Natural killer cell (primary cell): ENCODE measurements at regions not wholly inside any gene's neighbourhood (a gene's known extent, or its start where the extent isn't known, plus 50 kb on each side); places are given as distances from the start of the nearest gene placed in this dataset.

Experiments
- ATAC-seq, 3 donors: fragments of 150-1000 bp in 2 of 3; fragments of 200-7000 bp in 1 of 3; cut with Tn5 transposase; 1 replicate in 1 of 3; 2 replicates in 2 of 3; pipeline ENCODE4 v1.10.0; 2021; ENCODE audit warnings: mild to moderate bottlenecking in 2 of 3, moderate library complexity in 2 of 3
- DNase-seq, 2 donors: peaks; one replicate each; pipeline versions ENCODE4 v3.0.0 to v3.0.0-alpha.2; 2013 to 2021; ENCODE audit warnings: mixed read lengths in 1 of 2
- H3K27ac ChIP-seq: one replicate; pipeline ENCODE4 v1.5.1; 2013; ENCODE audit warnings: mild to moderate bottlenecking, low read length
- H3K27me3 ChIP-seq: one replicate; pipeline ENCODE4 v1.6.1; 2013; ENCODE audit warnings: low read length; ENCODE audit not compliant: control insufficient read depth, insufficient read depth
- H3K36me3 ChIP-seq: one replicate; pipeline ENCODE4 v1.6.1; 2013; ENCODE audit warnings: low read length; ENCODE audit not compliant: control insufficient read depth, insufficient read depth
- H3K4me1 ChIP-seq: one replicate; pipeline ENCODE4 v1.6.1; 2013; ENCODE audit warnings: low read length; ENCODE audit not compliant: control insufficient read depth, insufficient read depth
- H3K4me3 ChIP-seq: one replicate; pipeline ENCODE4 v1.5.1; 2013; ENCODE audit warnings: low read length
- H3K9me3 ChIP-seq: one replicate; pipeline ENCODE4 v1.6.1; 2013; ENCODE audit warnings: low read length; ENCODE audit not compliant: control insufficient read depth, insufficient read depth
- H3K27ac Mint-ChIP-seq, 2 donors: one replicate each; pipeline ENCODE4 v1.8.0; 2022; ENCODE audit warnings: mild to moderate bottlenecking in 2 of 2, mixed read lengths in 2 of 2, moderate library complexity in 1 of 2
- H3K27me3 Mint-ChIP-seq, 2 donors: one replicate each; pipeline ENCODE4 v1.8.0; 2022; ENCODE audit warnings: low read depth in 2 of 2, mixed read lengths in 2 of 2
- H3K36me3 Mint-ChIP-seq: one replicate; pipeline ENCODE4 v1.8.0; 2022; ENCODE audit warnings: mixed read lengths
- H3K4me1 Mint-ChIP-seq, 2 donors: one replicate each; pipeline ENCODE4 v1.8.0; 2022; ENCODE audit warnings: mixed read lengths in 2 of 2
- H3K4me3 Mint-ChIP-seq: one replicate; pipeline ENCODE4 v1.8.0; 2022; ENCODE audit warnings: mild to moderate bottlenecking, moderate library complexity, mixed read lengths
- H3K9me3 Mint-ChIP-seq, 2 donors: one replicate each; pipeline ENCODE4 v1.8.0; 2022; ENCODE audit warnings: mixed read lengths in 2 of 2
- WGBS: methylation state at CpG from one replicate; pipeline ENCODE4 v1.1.7; 2013; ENCODE audit warnings: missing lambda C conversion rate; ENCODE audit not compliant: insufficient coverage; 5-methylcytosine and 5-hydroxymethylcytosine counted together
- intact Hi-C: fragments of 100-400 bp; cut with micrococcal nuclease; formaldehyde crosslinking; loops from one replicate; pipeline ENCODE4 v1.14.2; 2022
- TF ChIP-seq, protein P1 (sequence below): fragments of 200-600 bp; IDR thresholded peaks from one replicate; pipeline ENCODE4 v1.8.0; 2022; ENCODE audit warnings: antibody characterized with exemption

DNA sequence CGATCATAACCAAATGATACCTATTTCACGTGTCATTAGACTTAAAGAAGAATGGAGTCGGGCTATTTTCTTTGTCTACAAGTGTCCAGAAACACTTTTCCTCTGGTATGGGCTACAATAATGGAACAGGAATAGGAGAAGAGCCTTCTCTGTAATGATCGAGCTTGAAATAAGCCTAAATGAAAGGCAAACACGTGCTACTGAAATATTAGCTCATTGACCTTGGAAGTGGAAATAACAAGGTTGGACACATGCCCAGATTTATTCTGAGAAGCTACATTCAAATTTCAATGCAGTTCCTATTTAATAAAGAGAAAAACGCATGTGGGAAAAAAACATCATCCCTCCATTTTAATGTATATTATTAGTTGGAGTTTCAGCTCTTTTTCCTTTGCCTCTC lies 254.7 kb upstream of the PTER start:
- intact Hi-C loops, result no loop called here
- TF ChIP-seq, protein P1, sequence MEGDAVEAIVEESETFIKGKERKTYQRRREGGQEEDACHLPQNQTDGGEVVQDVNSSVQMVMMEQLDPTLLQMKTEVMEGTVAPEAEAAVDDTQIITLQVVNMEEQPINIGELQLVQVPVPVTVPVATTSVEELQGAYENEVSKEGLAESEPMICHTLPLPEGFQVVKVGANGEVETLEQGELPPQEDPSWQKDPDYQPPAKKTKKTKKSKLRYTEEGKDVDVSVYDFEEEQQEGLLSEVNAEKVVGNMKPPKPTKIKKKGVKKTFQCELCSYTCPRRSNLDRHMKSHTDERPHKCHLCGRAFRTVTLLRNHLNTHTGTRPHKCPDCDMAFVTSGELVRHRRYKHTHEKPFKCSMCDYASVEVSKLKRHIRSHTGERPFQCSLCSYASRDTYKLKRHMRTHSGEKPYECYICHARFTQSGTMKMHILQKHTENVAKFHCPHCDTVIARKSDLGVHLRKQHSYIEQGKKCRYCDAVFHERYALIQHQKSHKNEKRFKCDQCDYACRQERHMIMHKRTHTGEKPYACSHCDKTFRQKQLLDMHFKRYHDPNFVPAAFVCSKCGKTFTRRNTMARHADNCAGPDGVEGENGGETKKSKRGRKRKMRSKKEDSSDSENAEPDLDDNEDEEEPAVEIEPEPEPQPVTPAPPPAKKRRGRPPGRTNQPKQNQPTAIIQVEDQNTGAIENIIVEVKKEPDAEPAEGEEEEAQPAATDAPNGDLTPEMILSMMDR, result no peak
- peaks cover 0 to 3% of the 10 kb centered on the region in 2 donors for H3K9me3 Mint-ChIP-seq
- no peaks in the 10 kb centered on the region for H3K9me3 ChIP-seq
- H3K4me1 Mint-ChIP-seq, result no peaks in the 10 kb centered on the region
- no peak overlapping the region for H3K27ac ChIP-seq
- no peak for DNase-seq
- H3K36me3 Mint-ChIP-seq, result no peaks in the 10 kb centered on the region
- ATAC-seq, result no peak
- H3K27me3 ChIP-seq, result no peaks in the 10 kb centered on the region
- WGBS, result 91% methylated on average over 5 of the region's 6 CpGs
- peaks cover 0 to 10% of the 10 kb centered on the region in 2 donors for H3K27me3 Mint-ChIP-seq
- no peak overlapping the region for H3K4me3 Mint-ChIP-seq
- H3K36me3 ChIP-seq, result no peaks in the 10 kb centered on the region
- no peak overlapping the region for H3K4me3 ChIP-seq
- H3K4me1 ChIP-seq, result no peaks in the 10 kb centered on the region
- H3K27ac Mint-ChIP-seq, result no peak overlapping the region

DNA sequence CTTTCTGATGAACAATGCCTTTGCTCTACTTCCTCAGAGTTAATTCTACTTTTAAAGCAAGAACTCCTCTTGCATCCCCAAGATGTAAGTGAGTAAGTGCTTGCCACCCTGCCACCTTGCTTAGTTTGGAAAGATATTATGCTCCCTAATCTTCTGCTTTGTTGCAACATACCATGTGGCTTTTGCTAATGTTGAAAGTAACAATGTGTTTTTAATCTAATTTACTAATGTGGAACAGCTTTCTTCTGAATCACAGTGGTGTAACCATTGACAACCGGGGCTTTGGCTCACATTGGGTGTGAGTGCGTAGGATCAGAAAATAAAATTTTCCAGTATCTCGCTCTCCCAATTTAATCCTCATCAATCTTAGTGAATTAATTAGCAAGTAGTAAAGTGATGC lies 254.1 kb upstream of the PTER start:
- Mint-ChIP-seq H3K4me3 (no peak overlapping the region), H3K4me1 (no peaks in the 10 kb centered on the region), H3K27me3 (peaks cover 0 to 10% of the 10 kb centered on the region in 2 donors), H3K27ac (no peak overlapping the region), H3K36me3 (no peaks in the 10 kb centered on the region), H3K9me3 (peaks cover 0 to 3% of the 10 kb centered on the region in 2 donors)
- no peaks in the 10 kb centered on the region for H3K36me3 ChIP-seq
- no peaks in the 10 kb centered on the region for H3K9me3 ChIP-seq
- TF ChIP-seq, protein P1, result no peak
- no peaks in the 10 kb centered on the region for H3K27me3 ChIP-seq
- no peak overlapping the region for H3K27ac ChIP-seq
- no peak for DNase-seq
- no peak for ATAC-seq
- H3K4me1 ChIP-seq, result no peaks in the 10 kb centered on the region
- intact Hi-C loops, result no loop called here
- WGBS, result 100% methylated on average over 1 of the region's 3 CpGs
- no peak overlapping the region for H3K4me3 ChIP-seq

DNA sequence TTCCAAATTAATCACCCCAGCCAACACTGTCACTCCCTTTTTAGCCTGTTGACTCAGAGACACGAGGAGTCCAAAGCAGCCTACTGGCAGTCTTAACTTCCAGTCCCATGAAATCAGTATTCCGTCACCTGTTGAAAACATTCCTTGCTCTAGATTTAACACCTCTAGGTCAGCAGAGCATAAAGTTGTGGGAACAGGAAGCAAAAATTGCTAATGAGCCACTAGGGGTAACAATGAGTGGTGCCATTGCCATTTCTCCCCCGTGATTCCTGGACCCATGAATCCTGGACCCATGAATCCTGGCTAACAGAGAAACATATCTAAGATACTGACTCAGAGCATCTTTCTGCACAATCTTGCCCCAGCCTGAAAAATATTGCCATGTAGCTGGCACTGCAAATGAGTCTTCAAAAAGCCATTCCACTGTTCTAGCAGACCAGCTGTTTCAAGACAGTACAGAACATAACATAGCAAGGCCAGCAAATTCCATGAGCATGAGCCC lies 252.7 kb upstream of the PTER start:
- 86% methylated on average over 3 of the region's 3 CpGs for WGBS
- DNase-seq (no peak), ATAC-seq (no peak)
- H3K27ac ChIP-seq, result no peak overlapping the region
- no peaks in the 10 kb centered on the region for H3K4me1 ChIP-seq
- no peaks in the 10 kb centered on the region for H3K27me3 ChIP-seq
- no peaks in the 10 kb centered on the region for H3K36me3 Mint-ChIP-seq
- H3K9me3 Mint-ChIP-seq, result peaks cover 0 to 3% of the 10 kb centered on the region in 2 donors
- H3K4me1 Mint-ChIP-seq, result no peaks in the 10 kb centered on the region
- H3K36me3 ChIP-seq, result no peaks in the 10 kb centered on the region
- TF ChIP-seq, protein P1, result no peak
- peaks cover 0 to 10% of the 10 kb centered on the region in 2 donors for H3K27me3 Mint-ChIP-seq
- H3K4me3 ChIP-seq, result no peak overlapping the region
- H3K4me3 Mint-ChIP-seq, result no peak overlapping the region
- no peaks in the 10 kb centered on the region for H3K9me3 ChIP-seq
- intact Hi-C loops, result no loop called here
- H3K27ac Mint-ChIP-seq, result no peak overlapping the region

DNA sequence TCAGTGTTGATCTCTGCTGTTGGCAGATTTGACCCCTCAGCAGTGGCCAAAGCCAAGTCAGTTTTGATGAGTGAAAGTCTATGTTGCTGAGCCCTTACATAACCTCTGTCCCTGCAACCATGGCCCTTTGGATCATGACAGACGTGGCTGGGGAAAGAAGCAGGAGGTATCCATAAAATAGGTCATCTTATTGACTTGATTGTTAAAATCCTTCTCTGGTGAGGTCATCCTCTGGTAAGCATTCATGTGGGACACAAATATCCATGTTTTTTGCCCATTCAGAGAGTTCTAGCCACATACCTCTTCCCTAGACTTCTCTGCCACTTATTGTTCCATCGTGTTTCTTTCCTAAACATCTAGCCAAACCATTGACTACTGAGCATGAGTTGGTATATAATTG lies 251.9 kb upstream of the PTER start:
- H3K36me3 Mint-ChIP-seq, result no peaks in the 10 kb centered on the region

More for the DNA sequence above, 251.9 kb upstream of the PTER start:
- Mint-ChIP-seq H3K4me1 (no peaks in the 10 kb centered on the region), H3K27me3 (peaks cover 0 to 10% of the 10 kb centered on the region in 2 donors), H3K9me3 (peaks cover 0 to 3% of the 10 kb centered on the region in 2 donors), H3K27ac (no peak overlapping the region), H3K4me3 (no peak overlapping the region)
- Histone ChIP-seq H3K4me3 (no peak overlapping the region), H3K9me3 (no peaks in the 10 kb centered on the region), H3K36me3 (no peaks in the 10 kb centered on the region), H3K4me1 (no peaks in the 10 kb centered on the region), H3K27ac (no peak overlapping the region), H3K27me3 (no peaks in the 10 kb centered on the region)
- ATAC-seq (no peak), DNase-seq (no peak)
- intact Hi-C loops, result no loop called here
- TF ChIP-seq, protein P1, result no peak
- WGBS, result 71% methylated on average over 2 of the region's 2 CpGs
